H9 (cell line): ENCODE measurements at regions not wholly inside any gene's neighbourhood (a gene's known extent, or its start where the extent isn't known, plus 50 kb on each side); places are given as distances from the start of the nearest gene placed in this dataset.

Source experiments
- DNase-seq: peaks from one replicate; pipeline ENCODE4 v3.0.0-alpha.2; 2017
- H2AFZ ChIP-seq: one replicate; pipeline ENCODE4 v1.6.1; 2013; ENCODE audit warnings: mild to moderate bottlenecking, low read length, control low read depth, moderate library complexity
- H2AK5ac ChIP-seq: 2 replicates; pipeline ENCODE4 v1.6.1; 2013; ENCODE audit warnings: low read length, control low read depth, mixed read lengths; ENCODE audit not compliant: insufficient read length
- H2BK120ac ChIP-seq: one replicate; pipeline ENCODE4 v1.6.1; 2013; ENCODE audit warnings: low read depth, mild to moderate bottlenecking, low read length, control low read depth, inconsistent platforms; ENCODE audit not compliant: poor library complexity, severe bottlenecking
- H2BK12ac ChIP-seq: 2 replicates; pipeline ENCODE4 v1.6.1; 2013; ENCODE audit warnings: low read length, control low read depth, mixed read lengths, low read depth; ENCODE audit not compliant: insufficient read length
- H2BK15ac ChIP-seq: 2 replicates; pipeline ENCODE4 v1.6.1; 2013; ENCODE audit warnings: low read depth, low read length, control low read depth
- H2BK20ac ChIP-seq: one replicate; pipeline ENCODE4 v1.6.1; 2013; ENCODE audit warnings: low read depth, mild to moderate bottlenecking, low read length, control low read depth, inconsistent platforms; ENCODE audit not compliant: poor library complexity, severe bottlenecking
- H2BK5ac ChIP-seq: 2 replicates; pipeline ENCODE4 v1.6.1; 2013; ENCODE audit warnings: low read length, control low read depth, mixed read lengths; ENCODE audit not compliant: insufficient read length
- H3K14ac ChIP-seq: 2 replicates; pipeline ENCODE4 v1.6.1; 2013; ENCODE audit warnings: low read length, control low read depth; ENCODE audit not compliant: insufficient read depth
- H3K18ac ChIP-seq: 2 replicates; pipeline ENCODE4 v1.6.1; 2013; ENCODE audit warnings: low read depth, mild to moderate bottlenecking, mixed read lengths, low read length, control low read depth; ENCODE audit not compliant: insufficient read length
- H3K23ac ChIP-seq: 2 replicates; pipeline ENCODE4 v1.6.1; 2013; ENCODE audit warnings: low read length, control low read depth, mixed read lengths, low read depth; ENCODE audit not compliant: insufficient read length
- H3K23me2 ChIP-seq: 2 replicates; pipeline ENCODE4 v1.6.1; 2013; ENCODE audit warnings: low read depth, mild to moderate bottlenecking, mixed read lengths, low read length, control low read depth; ENCODE audit not compliant: insufficient read length, poor library complexity, severe bottlenecking
- H3K27ac ChIP-seq: 2 replicates; pipeline ENCODE4 v1.5.1; 2013; ENCODE audit warnings: low read length, control low read depth, mixed read lengths, low read depth; ENCODE audit not compliant: insufficient read length
- H3K27me3 ChIP-seq: 2 replicates; pipeline ENCODE4 v1.6.1; 2013; ENCODE audit warnings: low read length, control low read depth, inconsistent platforms; ENCODE audit not compliant: insufficient read depth
- H3K4ac ChIP-seq: 2 replicates; pipeline ENCODE4 v1.6.1; 2013; ENCODE audit warnings: low read depth, mild to moderate bottlenecking, control low read depth, inconsistent platforms, low read length, moderate library complexity
- H3K4me1 ChIP-seq: 2 replicates; pipeline ENCODE4 v1.6.1; 2013; ENCODE audit warnings: low read length, control low read depth, inconsistent platforms; ENCODE audit not compliant: insufficient read depth
- H3K4me2 ChIP-seq: 2 replicates; pipeline ENCODE4 v1.6.1; 2013; ENCODE audit warnings: low read length, control low read depth, mixed read lengths; ENCODE audit not compliant: insufficient read length, insufficient read depth
- H3K56ac ChIP-seq: 2 replicates; pipeline ENCODE4 v1.6.1; 2013; ENCODE audit warnings: low read depth, mild to moderate bottlenecking, mixed read lengths, low read length, control low read depth; ENCODE audit not compliant: insufficient read length
- H3K79me1 ChIP-seq: 2 replicates; pipeline ENCODE4 v1.6.1; 2013; ENCODE audit warnings: low read depth, mild to moderate bottlenecking, moderate library complexity, low read length, control low read depth, inconsistent platforms; ENCODE audit not compliant: insufficient read depth, poor library complexity, severe bottlenecking
- H3K79me2 ChIP-seq: 2 replicates; pipeline ENCODE4 v1.6.1; 2013; ENCODE audit warnings: low read length, control low read depth, inconsistent platforms; ENCODE audit not compliant: insufficient read depth
- H3K9ac ChIP-seq: 2 replicates; pipeline ENCODE4 v1.6.1; 2013; ENCODE audit warnings: low read length, control low read depth, mixed read lengths; ENCODE audit not compliant: insufficient read length; ENCODE audit errors: extremely low read depth
- H3K9me3 ChIP-seq: one replicate; pipeline ENCODE4 v1.6.1; 2013; ENCODE audit warnings: low read depth, low read length, inconsistent platforms; ENCODE audit not compliant: control insufficient read depth
- H3T11ph ChIP-seq: one replicate; pipeline ENCODE4 v1.6.1; 2013; ENCODE audit warnings: mild to moderate bottlenecking, low read length, control low read depth, inconsistent platforms
- H4K20me1 ChIP-seq: one replicate; pipeline ENCODE4 v1.6.1; 2013; ENCODE audit not compliant: control insufficient read depth, insufficient read length, insufficient read depth
- H4K5ac ChIP-seq: 2 replicates; pipeline ENCODE4 v1.6.1; 2013; ENCODE audit warnings: low read depth, mild to moderate bottlenecking, mixed read lengths, low read length, control low read depth; ENCODE audit not compliant: insufficient read length
- H4K8ac ChIP-seq: replicated peaks from 2 replicates; pipeline ENCODE4 v1.6.1; 2013; ENCODE audit warnings: low read length, control low read depth, mixed read lengths, low read depth; ENCODE audit not compliant: insufficient read length
- H4K91ac ChIP-seq: 2 replicates; pipeline ENCODE4 v1.6.1; 2013; ENCODE audit warnings: low read depth, mild to moderate bottlenecking, moderate library complexity, mixed read lengths, low read length, control low read depth; ENCODE audit not compliant: insufficient read length
- H3K27ac Mint-ChIP-seq, 3 experiments: 2 replicates in 2 of 3; 3 replicates in 1 of 3; pipeline ENCODE4 v1.8.0; 2020 to 2021; ENCODE audit warnings: mixed read lengths in 3 of 3, mild to moderate bottlenecking in 1 of 3, moderate library complexity in 1 of 3
- H3K27me3 Mint-ChIP-seq: 2 replicates; pipeline ENCODE4 v1.8.0; 2021; ENCODE audit warnings: low read depth, mild to moderate bottlenecking, moderate library complexity, mixed read lengths
- H3K36me3 Mint-ChIP-seq, 3 experiments: 2 replicates in 2 of 3; 3 replicates in 1 of 3; pipeline ENCODE4 v1.8.0; 2020 to 2021; ENCODE audit warnings: low read depth in 3 of 3, mixed read lengths in 3 of 3; ENCODE audit not compliant: insufficient read depth in 1 of 3
- H3K4me1 Mint-ChIP-seq, 2 experiments: 2 replicates each; pipeline ENCODE4 v1.8.0; 2020; ENCODE audit warnings: mixed read lengths in 2 of 2
- H3K4me3 Mint-ChIP-seq, 2 experiments: 2 replicates in 1 of 2; 3 replicates in 1 of 2; pipeline ENCODE4 v1.8.0; 2020 to 2021; ENCODE audit warnings: mild to moderate bottlenecking in 2 of 2, mixed read lengths in 2 of 2, moderate library complexity in 1 of 2
- H3K9me3 Mint-ChIP-seq, 2 experiments: 2 replicates in 1 of 2; 3 replicates in 1 of 2; pipeline ENCODE4 v1.8.0; 2020; ENCODE audit warnings: mild to moderate bottlenecking in 2 of 2, mixed read lengths in 2 of 2, moderate library complexity in 1 of 2
- WGBS: extraction: QIAGEN DNeasy Blood & Tissue Kit; methylation state at CpG from one replicate; pipeline ENCODE4 v1.1.7; 2013; ENCODE audit warnings: missing lambda C conversion rate, low lambda C conversion rate, mixed read lengths; ENCODE audit not compliant: insufficient read length; ENCODE audit errors: extremely low coverage; 5-methylcytosine and 5-hydroxymethylcytosine counted together
- TF ChIP-seq, protein P1 (sequence below): fragments of 200-600 bp; sonication (generic); conservative IDR thresholded peaks from 3 replicates; pipeline ENCODE4 v1.8.0; 2021; ENCODE audit warnings: antibody characterized with exemption, mild to moderate bottlenecking

DNA sequence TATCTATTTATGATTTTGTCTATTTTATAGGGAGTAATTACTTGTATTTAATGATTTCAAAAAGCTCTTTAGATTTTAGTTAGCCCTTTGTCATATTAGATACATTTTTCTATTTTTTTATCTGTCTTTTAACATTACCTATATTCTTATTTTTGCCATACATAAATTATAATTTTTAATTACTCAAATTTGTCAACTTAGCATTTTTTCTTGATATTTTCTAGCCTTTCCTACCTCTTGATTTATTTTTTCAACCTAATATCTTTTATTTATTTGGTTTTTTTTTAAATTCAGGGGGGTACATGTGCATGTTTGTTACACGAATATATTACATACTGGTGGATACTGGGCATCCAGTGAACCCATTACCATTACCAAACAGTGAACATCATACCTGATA lies 114.3 kb upstream of the F13A1 start:
- Mint-ChIP-seq H3K36me3 (no peaks in the 10 kb centered on the region), H3K9me3 (peaks cover 2 to 7% of the 10 kb centered on the region in 2 experiments; a peak in 1 of 5 replicates), H3K27ac (no peak overlapping the region), H3K4me1 (no peaks in the 10 kb centered on the region), H3K27me3 (no peaks in the 10 kb centered on the region; the same call in 1 of the 2 replicates), H3K4me3 (no peak overlapping the region)
- no CpG with 5 or more reads among the region's 1 CpG for WGBS
- Histone ChIP-seq H4K20me1 (no peaks in the 10 kb centered on the region), H2AK5ac (no peak overlapping the region), H2AFZ (no peak overlapping the region), H3K4me1 (no peaks in the 10 kb centered on the region), H2BK120ac (no peak overlapping the region), H3K79me1 (no peaks in the 10 kb centered on the region), H3T11ph (no peak overlapping the region), H3K18ac (no peak overlapping the region), H2BK12ac (no peak overlapping the region), H3K23ac (no peak overlapping the region), H3K79me2 (no peaks in the 10 kb centered on the region), H3K14ac (no peak overlapping the region), H2BK15ac (no peak overlapping the region), H3K4me2 (no peak overlapping the region), H3K9ac (no peak overlapping the region), H3K23me2 (no peaks in the 10 kb centered on the region), H3K27ac (no peak overlapping the region), H3K27me3 (no peaks in the 10 kb centered on the region), H4K91ac (no peak overlapping the region), H4K5ac (no peak overlapping the region), H2BK5ac (no peak overlapping the region), H2BK20ac (no peak overlapping the region), H3K4ac (no peak overlapping the region), H3K9me3 (no peaks in the 10 kb centered on the region), H3K56ac (no peak overlapping the region), H4K8ac (no peak overlapping the region)
- TF ChIP-seq, protein P1, sequence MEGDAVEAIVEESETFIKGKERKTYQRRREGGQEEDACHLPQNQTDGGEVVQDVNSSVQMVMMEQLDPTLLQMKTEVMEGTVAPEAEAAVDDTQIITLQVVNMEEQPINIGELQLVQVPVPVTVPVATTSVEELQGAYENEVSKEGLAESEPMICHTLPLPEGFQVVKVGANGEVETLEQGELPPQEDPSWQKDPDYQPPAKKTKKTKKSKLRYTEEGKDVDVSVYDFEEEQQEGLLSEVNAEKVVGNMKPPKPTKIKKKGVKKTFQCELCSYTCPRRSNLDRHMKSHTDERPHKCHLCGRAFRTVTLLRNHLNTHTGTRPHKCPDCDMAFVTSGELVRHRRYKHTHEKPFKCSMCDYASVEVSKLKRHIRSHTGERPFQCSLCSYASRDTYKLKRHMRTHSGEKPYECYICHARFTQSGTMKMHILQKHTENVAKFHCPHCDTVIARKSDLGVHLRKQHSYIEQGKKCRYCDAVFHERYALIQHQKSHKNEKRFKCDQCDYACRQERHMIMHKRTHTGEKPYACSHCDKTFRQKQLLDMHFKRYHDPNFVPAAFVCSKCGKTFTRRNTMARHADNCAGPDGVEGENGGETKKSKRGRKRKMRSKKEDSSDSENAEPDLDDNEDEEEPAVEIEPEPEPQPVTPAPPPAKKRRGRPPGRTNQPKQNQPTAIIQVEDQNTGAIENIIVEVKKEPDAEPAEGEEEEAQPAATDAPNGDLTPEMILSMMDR = no peak
- DNase-seq = no peak
